RPMI8226 (cell line): ENCODE measurements at regions not wholly inside any gene's neighbourhood (a gene's known extent, or its start where the extent isn't known, plus 50 kb on each side); places are given as distances from the start of the nearest gene placed in this dataset.

Experiments used
- DNase-seq: peaks from one replicate; pipeline ENCODE4 v3.0.0-alpha.2; 2015

DNA sequence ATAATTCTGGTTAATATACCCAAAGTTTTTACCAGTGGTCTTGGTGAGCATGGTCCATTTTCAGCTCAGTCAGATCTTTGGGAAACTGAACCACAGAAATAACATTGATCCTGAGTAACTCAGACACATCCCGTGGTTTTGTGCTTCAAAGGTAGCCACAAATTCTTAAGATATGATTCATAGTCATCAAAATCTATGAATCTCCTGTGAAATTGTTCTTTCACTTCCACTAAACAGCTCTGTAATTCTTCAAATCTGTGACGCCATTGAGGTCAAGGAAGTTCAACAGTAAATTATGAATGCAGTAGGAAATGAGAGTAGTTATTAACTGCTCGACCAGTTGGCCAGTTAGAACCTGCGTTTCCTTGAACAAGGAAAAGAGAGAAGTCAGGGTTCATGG, 147.3 kb downstream of the IRS1 start:
- DNase-seq = no peak

- DNase-seq = peak; percentile 22
Observed at GRCh38 chr2:226649871-226650660, 149.6 kb downstream of the IRS1 start.

- no peak for DNase-seq
Observed at GRCh38 chr2:226649201-226649600, 150.4 kb downstream of the IRS1 start.

- no peak for DNase-seq
Observed at GRCh38 chr2:226647621-226648518, 151.8 kb downstream of the IRS1 start.

- no peak for DNase-seq
Observed at GRCh38 chr2:226644399-226644865, 155.2 kb downstream of the IRS1 start.

GRCh38 chr2:226643946-226644282, 155.7 kb downstream of the IRS1 start:
- DNase-seq = no peak

- DNase-seq = no peak
Observed at GRCh38 chr2:226643030-226643945, 156.3 kb downstream of the IRS1 start.

DNA sequence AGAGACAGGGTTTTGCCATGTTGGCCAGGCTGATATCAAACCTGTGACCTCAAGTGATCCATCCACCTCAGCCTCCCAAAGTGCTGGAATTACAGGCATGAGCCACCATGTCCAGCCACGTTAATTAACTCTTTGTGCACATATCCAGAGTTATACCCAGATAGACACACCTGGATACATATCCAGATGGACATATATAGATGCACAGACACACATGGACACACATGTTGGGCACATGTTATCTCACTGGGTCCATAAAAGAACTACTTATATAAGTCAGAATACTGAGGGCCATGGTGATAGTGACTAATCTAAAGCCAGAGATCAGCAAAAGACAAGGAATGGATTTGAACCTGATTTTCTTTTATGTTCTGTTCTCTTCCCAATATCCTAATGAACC, 158.6 kb downstream of the IRS1 start:
- DNase-seq = no peak

GRCh38 chr2:226640501-226640900, 159.1 kb downstream of the IRS1 start:
- DNase-seq = no peak

- DNase-seq = no peak
Observed at GRCh38 chr2:226639550-226639949, 160.1 kb downstream of the IRS1 start.

DNA sequence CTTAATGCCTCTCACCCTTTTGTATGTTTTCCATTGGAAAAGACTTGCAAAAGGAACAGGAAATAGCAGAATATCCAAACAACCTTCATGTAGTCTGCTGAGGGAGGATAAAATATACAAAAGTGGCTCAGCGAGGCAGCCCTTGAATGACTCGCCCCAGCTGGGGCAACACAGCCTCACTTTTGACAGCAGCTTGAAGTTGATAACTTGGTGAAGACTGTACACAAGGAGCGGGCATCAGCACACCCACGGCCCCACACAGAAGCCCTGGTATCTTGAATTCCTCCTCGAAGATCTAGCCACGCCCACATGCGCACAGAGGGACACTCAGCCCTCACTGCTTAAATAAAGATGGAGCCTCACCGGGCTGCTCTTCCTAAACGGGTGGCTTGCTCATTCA, 161.0 kb downstream of the IRS1 start:
- DNase-seq = no peak

DNA sequence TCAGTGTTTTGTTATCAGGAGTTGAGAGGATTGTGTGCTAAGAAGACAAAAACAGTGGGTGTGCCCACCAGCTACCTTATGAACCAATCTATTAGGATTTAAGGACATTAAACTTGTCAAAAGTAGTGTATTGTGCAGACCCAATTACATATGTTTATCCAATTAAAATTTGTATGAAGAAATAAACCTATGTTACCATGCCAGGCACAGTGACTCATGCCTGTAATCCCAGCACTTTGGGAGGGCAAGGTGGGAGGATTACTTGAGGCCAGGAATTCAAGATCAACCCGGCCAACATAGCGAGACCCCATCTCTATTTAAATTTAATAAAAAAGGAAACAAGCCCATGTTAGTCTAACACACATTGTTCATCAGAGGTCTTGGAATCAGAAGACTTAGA, 162.2 kb downstream of the IRS1 start:
- no peak for DNase-seq

- no peak for DNase-seq
Observed at GRCh38 chr2:226636586-226636985, 163.0 kb downstream of the IRS1 start.

DNA sequence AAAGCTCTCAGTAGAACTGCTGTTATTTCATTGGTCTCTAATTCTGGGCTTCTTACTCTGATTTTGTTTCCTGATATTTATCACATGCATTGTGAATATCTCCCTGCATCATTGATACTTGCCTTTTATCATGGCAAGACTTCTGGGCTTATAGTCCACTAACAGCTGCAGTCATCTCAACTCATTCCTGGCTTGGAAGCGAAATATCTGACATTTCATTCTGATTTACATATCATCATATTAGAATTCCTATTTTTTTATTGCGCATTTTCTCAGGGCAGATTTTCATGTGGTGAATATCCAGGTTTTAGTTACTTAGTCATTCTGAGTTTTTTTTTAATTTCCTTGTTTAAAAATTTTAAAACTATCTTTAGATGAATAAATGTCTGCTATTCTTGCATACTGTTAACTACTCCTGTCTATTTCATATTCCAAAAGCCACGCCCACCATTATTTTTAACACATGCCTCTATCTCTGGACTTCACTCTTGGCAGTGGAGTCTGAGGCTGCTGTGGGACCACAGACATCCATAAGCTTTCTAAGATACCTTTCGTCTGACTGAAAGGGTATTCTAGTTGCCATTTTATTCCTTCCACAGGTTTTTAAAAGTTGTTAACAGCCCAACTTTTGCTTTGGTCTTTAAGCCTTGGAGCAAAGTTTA, 164.5 kb downstream of the IRS1 start:
- no peak for DNase-seq

DNA sequence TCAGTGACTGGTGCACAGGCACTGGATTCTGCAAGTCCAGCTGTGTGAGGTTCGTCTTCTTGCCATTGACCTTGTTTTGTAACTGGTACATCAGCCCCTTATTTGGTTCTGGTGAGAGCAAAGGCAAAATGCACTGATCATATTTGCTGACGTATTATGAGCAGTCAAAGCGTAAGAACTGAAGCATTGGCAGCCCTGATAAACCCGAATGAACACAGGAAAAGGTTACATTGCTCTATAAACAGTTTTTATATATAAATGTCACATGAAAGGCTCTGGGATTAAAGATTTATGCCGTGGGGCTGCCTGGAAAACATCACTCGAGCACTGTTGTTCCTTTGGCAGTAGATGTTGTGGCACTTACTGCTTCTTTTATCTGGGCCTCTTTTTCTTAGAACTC, 167.9 kb downstream of the IRS1 start:
- DNase-seq = no peak

DNA sequence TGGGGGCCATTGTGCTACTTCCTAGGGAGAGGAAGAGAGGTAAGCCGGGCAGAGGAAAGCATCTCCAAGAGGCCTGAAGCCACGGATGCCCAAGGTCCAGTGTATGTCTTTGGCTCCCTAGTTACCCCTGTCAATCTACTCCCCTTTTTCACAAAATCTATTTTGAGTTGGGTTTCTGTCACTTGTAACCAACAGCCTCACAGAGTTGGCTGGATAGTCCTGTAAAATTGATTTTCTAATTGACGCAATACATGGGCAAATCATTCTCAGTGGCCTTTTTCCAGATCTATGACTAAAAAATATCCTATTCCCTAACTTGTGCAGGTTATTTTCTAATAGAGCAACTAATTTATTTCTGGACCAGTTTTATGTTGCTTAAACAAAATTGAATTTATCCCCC, 168.4 kb downstream of the IRS1 start:
- DNase-seq = no peak

DNA sequence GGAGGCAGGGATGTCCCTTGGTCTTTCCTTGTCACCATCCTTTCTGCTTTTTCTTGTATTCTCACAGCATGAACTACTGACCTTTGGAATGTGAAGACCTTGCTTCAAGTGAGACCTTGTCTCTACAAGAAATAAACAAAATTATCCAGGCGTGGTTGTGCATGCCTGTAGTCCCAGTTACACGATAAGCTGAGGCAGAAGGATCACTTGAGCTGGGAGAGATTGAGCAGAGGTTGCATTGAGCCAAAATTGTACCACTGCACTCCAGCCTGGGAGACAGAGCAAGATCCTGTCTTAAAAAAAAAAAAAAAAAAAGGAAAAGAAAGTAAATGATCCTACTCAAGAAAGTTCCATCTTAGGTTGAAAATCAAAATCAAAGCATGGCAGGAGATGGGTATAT, 173.7 kb downstream of the IRS1 start:
- no peak for DNase-seq

DNA sequence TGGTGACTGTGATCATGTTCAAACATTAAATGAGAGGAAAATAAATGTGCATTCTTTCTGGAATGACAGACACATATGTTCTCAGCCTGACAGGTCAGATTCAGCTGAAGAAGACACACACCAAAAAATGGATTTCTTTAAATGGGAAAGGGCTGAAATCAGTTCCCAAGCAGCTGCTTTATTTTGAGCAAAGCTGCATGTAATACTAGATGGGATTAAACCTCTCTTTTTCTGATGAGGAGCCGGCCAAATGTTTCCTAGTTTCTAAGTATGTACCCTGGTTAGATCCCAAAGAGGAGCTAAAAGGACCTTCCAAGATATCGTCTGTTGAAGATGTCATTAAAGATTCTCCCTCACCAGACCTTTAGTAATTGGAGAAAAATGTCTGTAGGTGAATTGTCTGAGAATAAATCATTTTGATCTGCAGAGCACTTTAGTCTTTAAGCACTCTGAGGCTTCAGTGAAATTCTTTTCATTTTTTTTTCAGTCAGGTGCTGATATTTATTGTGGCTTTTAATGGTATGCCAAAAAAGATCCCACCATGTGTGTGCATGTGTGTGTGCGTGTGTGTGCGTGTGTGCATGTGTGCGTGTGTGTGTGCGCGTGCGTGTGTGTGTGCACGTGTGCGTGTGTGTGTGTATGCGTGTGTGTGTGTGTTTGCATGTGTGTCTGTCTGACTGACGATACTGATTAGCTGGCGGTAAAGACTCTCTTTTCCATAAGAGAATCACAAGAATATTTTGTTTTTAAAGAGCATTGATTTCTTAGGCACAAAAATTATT, 175.8 kb downstream of the IRS1 start:
- no peak for DNase-seq

- DNase-seq = no peak
Observed at GRCh38 chr2:226622484-226622883, 177.1 kb downstream of the IRS1 start.

GRCh38 chr2:226620176-226620575, 179.4 kb downstream of the IRS1 start:
- no peak for DNase-seq

GRCh38 chr2:226619707-226620106, 179.9 kb downstream of the IRS1 start:
- DNase-seq = no peak
